Activated B cell treated with CpG ODN at 0.5 μM for 24 hours (primary cell): ENCODE measurements at regions not wholly inside any gene's neighbourhood (a gene's known extent, or its start where the extent isn't known, plus 50 kb on each side); places are given as distances from the start of the nearest gene placed in this dataset.

ENCODE experiments used
- ATAC-seq: fragments of 200-7000 bp; cut with Tn5 transposase; one replicate; pipeline ENCODE4 v1.10.0; 2021; ENCODE audit warnings: low read depth, mild to moderate bottlenecking, moderate library complexity
- CTCF ChIA-PET: fragments of 350-600 bp; sonication (Branson Sonifier 250); formaldehyde crosslinking; loops from one replicate; lab custom pipeline; 2021; ENCODE audit warnings: antibody characterized with exemption; lab: Charles Lee
- POLR2A ChIA-PET: fragments of 350-600 bp; sonication (Branson Sonifier 250); formaldehyde crosslinking; loops from one replicate; lab custom pipeline; 2021; ENCODE audit warnings: antibody characterized with exemption; lab: Charles Lee
- DNase-seq: peaks from one replicate; pipeline ENCODE4 v3.0.0; 2022
- H3K27ac Mint-ChIP-seq: one replicate; pipeline ENCODE4 v1.8.0; 2020; ENCODE audit warnings: mixed read lengths
- H3K27me3 Mint-ChIP-seq: one replicate; pipeline ENCODE4 v1.8.0; 2021; ENCODE audit warnings: mixed read lengths
- H3K36me3 Mint-ChIP-seq: one replicate; pipeline ENCODE4 v1.8.0; 2021; ENCODE audit warnings: low read depth, mixed read lengths
- H3K4me1 Mint-ChIP-seq: one replicate; pipeline ENCODE4 v1.8.0; 2021; ENCODE audit warnings: mixed read lengths
- H3K4me3 Mint-ChIP-seq: one replicate; pipeline ENCODE4 v1.8.0; 2020; ENCODE audit warnings: mild to moderate bottlenecking, mixed read lengths
- H3K9me3 Mint-ChIP-seq: one replicate; pipeline ENCODE4 v1.8.0; 2020; ENCODE audit warnings: mixed read lengths
- CTCF ChIP-seq: fragments of 200-600 bp; IDR thresholded peaks from one replicate; pipeline ENCODE4 v1.8.0; 2022; ENCODE audit warnings: antibody characterized with exemption, mild to moderate bottlenecking
- intact Hi-C: fragments of 100-400 bp; cut with micrococcal nuclease; formaldehyde crosslinking; loops from one replicate; pipeline ENCODE4 v1.15.1; 2024

GRCh38 chr7:142539901-142540300 lies 209.4 kb upstream of the PRSS1 start:
- CTCF ChIA-PET: no interaction called here
- no peak for TF ChIP-seq CTCF
- no peaks in the 10 kb centered on the region for H3K36me3 Mint-ChIP-seq
- H3K27ac Mint-ChIP-seq: no peak overlapping the region
- intact Hi-C loops: no loop called here
- peaks cover 7% of the 10 kb centered on the region for H3K27me3 Mint-ChIP-seq
- POLR2A ChIA-PET: no interaction called here
- no peak overlapping the region for H3K4me3 Mint-ChIP-seq
- ATAC-seq: no peak
- no peaks in the 10 kb centered on the region for H3K9me3 Mint-ChIP-seq
- no peak for DNase-seq
- H3K4me1 Mint-ChIP-seq: peaks cover 11% of the 10 kb centered on the region

GRCh38 chr7:142537760-142538159 lies 211.5 kb upstream of the PRSS1 start:
- no peak for DNase-seq
- intact Hi-C loops: no loop called here
- TF ChIP-seq CTCF: no peak
- Mint-ChIP-seq H3K4me1 (peaks cover 12% of the 10 kb centered on the region), H3K4me3 (no peak overlapping the region), H3K9me3 (no peaks in the 10 kb centered on the region), H3K36me3 (no peaks in the 10 kb centered on the region), H3K27me3 (no peaks in the 10 kb centered on the region), H3K27ac (no peak overlapping the region)
- ChIA-PET POLR2A (no interaction called here), CTCF (interaction anchor here (1.6 kb wide), 1 partner anchor 14 kb away, joined by 3 read pairs; no protein-coding TSS in a partner anchor)
- no peak for ATAC-seq

GRCh38 chr7:142535123-142535779 lies 214.0 kb upstream of the PRSS1 start:
- intact Hi-C loops: loop anchor here (1.0 kb wide), 1 partner anchor 468 kb away; no protein-coding TSS in a partner anchor
- POLR2A ChIA-PET: no interaction called here
- CTCF ChIA-PET: interaction anchor here (0.7 to 2.3 kb wide), 8 partner anchors 9 to 686 kb away, joined by 3 to 12 read pairs (median 4); partner anchors contain the start of gene TAS2R40
- DNase-seq (no peak), ATAC-seq (peak; percentile 80)
- peaks cover 12% of the 10 kb centered on the region for H3K4me1 Mint-ChIP-seq
- no peak for TF ChIP-seq CTCF
- H3K4me3 Mint-ChIP-seq: peak overlapping the region; percentile 33
- no peak overlapping the region for H3K27ac Mint-ChIP-seq
- no peaks in the 10 kb centered on the region for H3K36me3 Mint-ChIP-seq
- no peaks in the 10 kb centered on the region for H3K9me3 Mint-ChIP-seq
- H3K27me3 Mint-ChIP-seq: peaks cover 4% of the 10 kb centered on the region

GRCh38 chr7:142534726-142535122 lies 214.5 kb upstream of the PRSS1 start:
- no peak for ATAC-seq
- no peaks in the 10 kb centered on the region for H3K9me3 Mint-ChIP-seq
- H3K27ac Mint-ChIP-seq: no peak overlapping the region

More at GRCh38 chr7:142534726-142535122, 214.5 kb upstream of the PRSS1 start:
- no peak for DNase-seq
- peaks cover 5% of the 10 kb centered on the region for H3K27me3 Mint-ChIP-seq
- ChIA-PET POLR2A (no interaction called here), CTCF (interaction anchor here (0.7 to 2.3 kb wide), 7 partner anchors 9 to 687 kb away, joined by 3 to 12 read pairs (median 4); partner anchors contain the start of gene TAS2R40)
- H3K4me3 Mint-ChIP-seq: no peak overlapping the region
- intact Hi-C loops: loop anchor here (1.0 to 5.0 kb wide), 2 partner anchors 298 to 469 kb away; no protein-coding TSS in a partner anchor
- H3K4me1 Mint-ChIP-seq: peaks cover 12% of the 10 kb centered on the region
- TF ChIP-seq CTCF: no peak
- no peaks in the 10 kb centered on the region for H3K36me3 Mint-ChIP-seq
